Adrenal gland (tissue), 5 donors: ENCODE measurements at regions not wholly inside any gene's neighbourhood (a gene's known extent, or its start where the extent isn't known, plus 50 kb on each side); places are given as distances from the start of the nearest gene placed in this dataset.

Experiments used
- CTCF ChIP-seq, 6 experiments: fragments of 450-650 bp in 4 of 6; fragments of 200-600 bp in 2 of 6; sonication (generic) in 1 of 6; IDR thresholded peaks; 1 replicate in 5 of 6; 2 replicates in 1 of 6; pipeline versions ENCODE4 v1.5.1 to v1.8.0; 2016 to 2021; ENCODE audit warnings: antibody characterized with exemption in 6 of 6, mild to moderate bottlenecking in 2 of 6, moderate library complexity in 1 of 6
- POLR2A ChIP-seq, 2 donors: fragments of 450-650 bp; IDR thresholded peaks; one replicate each; pipeline ENCODE4 v1.6.1; 2017; ENCODE audit warnings: antibody characterized with exemption in 2 of 2, mild to moderate bottlenecking in 2 of 2, moderate library complexity in 1 of 2
- donor health status: DM: no; HTN: no; CAD: no.

GRCh38 chr18:45496741-45497140, 118.5 kb upstream of the SLC14A2 start:
- TF ChIP-seq CTCF (IDR thresholded peaks at IDR 0.05), result no peak
- TF ChIP-seq POLR2A (IDR thresholded peaks at IDR 0.05), result no peak
